GM10248 (cell line): ENCODE measurements at regions not wholly inside any gene's neighbourhood (a gene's known extent, or its start where the extent isn't known, plus 50 kb on each side); places are given as distances from the start of the nearest gene placed in this dataset.

Experiments used
- CTCF ChIA-PET: fragments of 300-600 bp; sonication (Branson Sonifier 250); formaldehyde crosslinking; extraction: SDS; loops from one replicate; lab custom pipeline; 2021; ENCODE audit warnings: antibody characterized with exemption; lab: Yijun Ruan, JAX
- POLR2A ChIA-PET: fragments of 350-650 bp; sonication (Branson Sonifier 250); formaldehyde crosslinking; extraction: SDS; loops from one replicate; lab custom pipeline; 2020; ENCODE audit warnings: antibody characterized with exemption; lab: Yijun Ruan, JAX
- DNase-seq: peaks from one replicate; pipeline ENCODE4 v3.0.0; 2012; ENCODE audit errors: extremely low spot score
- TF ChIP-seq, protein P1 (sequence below): IDR thresholded peaks from 2 replicates; pipeline ENCODE4 v1.5.1; 2012; ENCODE audit warnings: mild to moderate bottlenecking, low read depth; ENCODE audit errors: extremely low read depth, missing control alignments, control extremely low read depth

DNA sequence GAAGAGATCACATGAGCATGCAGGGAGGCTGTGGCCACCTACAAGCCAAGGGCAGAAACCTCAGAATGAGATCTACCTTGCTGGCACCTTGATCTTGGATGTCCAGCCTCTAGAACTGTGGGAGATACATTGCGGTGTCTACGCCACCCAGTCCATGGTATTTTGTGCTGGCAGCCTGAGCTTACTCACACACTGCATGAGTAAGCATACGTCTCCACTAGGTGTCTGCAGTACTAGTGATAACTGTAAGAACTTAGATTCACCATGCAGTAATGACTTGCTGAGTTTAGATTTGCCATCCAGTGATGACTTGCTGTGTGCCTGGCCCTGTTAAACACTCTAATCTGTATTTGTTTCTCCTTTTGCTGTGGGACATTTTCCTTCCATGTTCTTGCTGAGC lies 417.7 kb downstream of the GADD45G start:
- TF ChIP-seq, protein P1, sequence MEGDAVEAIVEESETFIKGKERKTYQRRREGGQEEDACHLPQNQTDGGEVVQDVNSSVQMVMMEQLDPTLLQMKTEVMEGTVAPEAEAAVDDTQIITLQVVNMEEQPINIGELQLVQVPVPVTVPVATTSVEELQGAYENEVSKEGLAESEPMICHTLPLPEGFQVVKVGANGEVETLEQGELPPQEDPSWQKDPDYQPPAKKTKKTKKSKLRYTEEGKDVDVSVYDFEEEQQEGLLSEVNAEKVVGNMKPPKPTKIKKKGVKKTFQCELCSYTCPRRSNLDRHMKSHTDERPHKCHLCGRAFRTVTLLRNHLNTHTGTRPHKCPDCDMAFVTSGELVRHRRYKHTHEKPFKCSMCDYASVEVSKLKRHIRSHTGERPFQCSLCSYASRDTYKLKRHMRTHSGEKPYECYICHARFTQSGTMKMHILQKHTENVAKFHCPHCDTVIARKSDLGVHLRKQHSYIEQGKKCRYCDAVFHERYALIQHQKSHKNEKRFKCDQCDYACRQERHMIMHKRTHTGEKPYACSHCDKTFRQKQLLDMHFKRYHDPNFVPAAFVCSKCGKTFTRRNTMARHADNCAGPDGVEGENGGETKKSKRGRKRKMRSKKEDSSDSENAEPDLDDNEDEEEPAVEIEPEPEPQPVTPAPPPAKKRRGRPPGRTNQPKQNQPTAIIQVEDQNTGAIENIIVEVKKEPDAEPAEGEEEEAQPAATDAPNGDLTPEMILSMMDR = no peak
- no peak for DNase-seq
- POLR2A ChIA-PET = no interaction called here
- CTCF ChIA-PET = no interaction called here

DNA sequence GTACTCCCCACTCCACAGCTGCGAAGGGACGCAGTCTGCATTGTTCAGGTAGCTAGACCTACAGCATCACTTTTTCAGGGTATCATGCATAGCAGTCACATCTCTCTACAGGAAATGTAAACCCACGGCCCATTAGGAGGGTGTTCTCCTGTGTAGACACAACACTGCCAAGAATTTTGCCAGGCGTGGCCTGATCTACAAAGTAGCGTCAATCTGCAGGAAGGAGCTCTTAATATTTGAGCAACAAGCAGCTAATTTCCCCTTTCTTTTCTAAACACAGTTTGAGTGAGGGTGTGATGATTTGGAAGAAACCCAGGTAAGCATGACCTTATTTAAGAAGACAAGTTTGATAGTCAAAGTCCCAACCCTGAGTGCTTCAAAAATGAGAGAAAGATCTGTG lies 419.0 kb downstream of the GADD45G start:
- TF ChIP-seq, protein P1 = no peak
- ChIA-PET CTCF (interaction anchor here (0.9 to 1.7 kb wide), 2 partner anchors 13 to 45 kb away, joined by 3 to 4 read pairs; no protein-coding TSS in a partner anchor), POLR2A (no interaction called here)
- no peak for DNase-seq

DNA sequence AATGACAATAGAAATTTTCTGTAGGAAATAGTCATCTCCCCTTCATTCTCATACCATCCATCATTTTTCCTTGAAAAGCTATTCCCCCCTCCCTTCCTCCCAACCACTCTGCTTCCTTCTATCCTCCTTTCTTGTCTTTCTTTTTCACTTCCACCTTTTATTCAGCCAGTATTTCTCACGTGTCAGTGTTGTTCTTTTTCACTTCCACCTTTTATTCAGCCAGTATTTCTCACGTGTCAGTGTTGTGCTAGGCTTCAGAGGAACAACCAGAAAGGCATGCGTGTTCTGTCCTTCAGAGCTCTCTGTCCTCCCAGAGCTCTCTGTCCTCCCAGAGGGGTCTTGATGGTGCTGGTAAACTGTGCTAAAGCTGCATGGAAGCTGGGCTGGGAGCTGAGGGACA lies 419.6 kb downstream of the GADD45G start:
- POLR2A ChIA-PET = no interaction called here
- CTCF ChIA-PET = interaction anchor here (0.9 to 1.7 kb wide), 2 partner anchors 12 to 46 kb away, joined by 3 to 4 read pairs; no protein-coding TSS in a partner anchor
- TF ChIP-seq, protein P1 = no peak
- DNase-seq = no peak

DNA sequence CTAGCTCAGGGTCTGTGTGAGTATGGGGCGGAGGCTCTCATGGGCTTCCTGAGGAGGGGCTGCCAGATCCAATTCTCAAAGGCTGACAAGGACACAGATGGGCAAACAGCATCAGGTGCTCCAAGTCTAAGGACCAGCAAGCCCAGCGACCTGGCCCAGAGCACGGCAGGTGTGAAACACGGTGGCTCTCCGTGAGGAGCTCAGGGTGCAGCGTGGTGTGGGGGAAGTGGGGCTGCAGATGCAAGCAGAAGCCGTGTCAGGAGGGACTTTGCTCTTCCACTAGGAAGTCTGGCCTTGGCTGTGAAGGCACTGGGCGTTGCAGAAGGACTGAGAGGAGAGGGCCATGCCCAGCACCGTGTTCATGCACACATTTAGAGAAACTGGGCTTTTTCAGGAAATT lies 420.0 kb downstream of the GADD45G start:
- TF ChIP-seq, protein P1 = no peak
- no peak for DNase-seq
- POLR2A ChIA-PET = no interaction called here
- CTCF ChIA-PET = interaction anchor here (1.0 to 1.7 kb wide), 2 partner anchors 12 to 427 kb away, joined by 3 to 4 read pairs; no protein-coding TSS in a partner anchor

DNA sequence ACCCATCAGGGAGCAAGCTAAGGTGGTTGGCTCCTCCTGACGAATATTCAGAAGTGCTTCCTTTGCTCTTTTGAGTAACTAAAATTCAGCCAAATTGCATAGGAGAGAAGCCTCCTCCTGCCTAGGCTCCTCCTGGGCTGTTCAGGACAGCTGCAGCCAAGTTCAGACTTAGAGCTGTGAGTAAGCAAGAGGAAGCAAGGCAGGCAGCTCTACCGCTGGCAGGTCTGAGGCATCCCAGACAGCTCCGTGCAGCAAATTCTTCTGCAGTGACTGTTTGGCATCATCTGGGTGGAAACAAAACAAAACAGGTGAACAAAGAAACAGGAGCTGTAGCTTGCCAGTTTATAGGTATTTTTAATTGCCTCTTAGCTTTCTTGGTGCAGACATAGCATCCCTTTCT lies 421.0 kb downstream of the GADD45G start:
- TF ChIP-seq, protein P1 = no peak
- POLR2A ChIA-PET = no interaction called here
- no peak for DNase-seq
- CTCF ChIA-PET = interaction anchor here (1.0 kb wide), 1 partner anchor 428 kb away, joined by 3 read pairs; no protein-coding TSS in a partner anchor

DNA sequence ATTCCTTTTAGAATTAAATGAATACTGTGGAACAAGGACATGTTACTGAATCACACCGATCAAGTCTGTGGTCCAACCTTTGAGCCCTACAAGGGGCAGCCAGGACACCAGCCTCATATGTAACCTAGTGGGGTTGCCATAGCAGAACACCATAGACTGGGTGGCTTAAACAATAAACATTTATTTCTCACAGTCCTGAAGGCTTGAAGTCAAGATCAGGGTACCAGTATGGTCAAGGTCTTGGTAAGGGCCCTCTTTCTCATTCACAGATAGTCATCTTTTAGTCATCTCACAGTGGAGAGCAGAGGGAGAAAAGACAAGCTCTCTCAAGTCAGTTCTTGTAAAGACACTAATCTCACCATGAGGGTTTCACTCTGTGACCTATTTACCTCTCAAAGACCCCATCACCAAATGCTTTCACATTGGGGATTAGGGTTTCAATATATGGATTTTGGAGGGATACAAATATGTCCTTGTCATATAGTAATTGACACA lies 422.5 kb downstream of the GADD45G start:
- CTCF ChIA-PET = no interaction called here
- no peak for DNase-seq
- POLR2A ChIA-PET = no interaction called here
- TF ChIP-seq, protein P1 = no peak
